Midbrain (tissue), 1 donor: ENCODE measurements at regions not wholly inside any gene's neighbourhood (a gene's known extent, or its start where the extent isn't known, plus 50 kb on each side); places are given as distances from the start of the nearest gene placed in this dataset.
"Not testable (repeated sequence)": the region's sequence is repeated elsewhere in the genome, so short reads cannot be mapped to it uniquely, and the experiment has no call there.

ENCODE experiments used
- DNase-seq: peaks from one replicate; lab custom pipeline; 2025; lab: John Stamatoyannopoulos, UW

- peak; percentile 45 for DNase-seq
These were observed 615.0 kb downstream of the C6orf118 start for GRCh38 chr6:164694386-164694785.

GRCh38 chr6:164693944-164694343 is 615.5 kb downstream of the C6orf118 start:
- peak; percentile 91 for DNase-seq

- DNase-seq: no peak
These were observed 616.5 kb downstream of the C6orf118 start for GRCh38 chr6:164692772-164693510.

GRCh38 chr6:164690702-164691500 is 618.5 kb downstream of the C6orf118 start:
- peak; percentile 17 for DNase-seq

GRCh38 chr6:164690241-164690640 is 619.2 kb downstream of the C6orf118 start:
- no peak for DNase-seq

GRCh38 chr6:164665328-164665727 is 644.1 kb downstream of the C6orf118 start:
- no peak for DNase-seq

- DNase-seq: no peak
These were observed 645.8 kb downstream of the C6orf118 start for GRCh38 chr6:164663634-164664033.

- no peak for DNase-seq
These were observed 647.7 kb downstream of the C6orf118 start for GRCh38 chr6:164661716-164662115.

- DNase-seq: no peak
These were observed 648.6 kb downstream of the C6orf118 start for GRCh38 chr6:164660781-164661180.

- DNase-seq: peak; percentile 15
These were observed 668.4 kb downstream of the C6orf118 start for GRCh38 chr6:164640956-164641355.

GRCh38 chr6:164628302-164628931 is 681.0 kb downstream of the C6orf118 start:
- no peak for DNase-seq

GRCh38 chr6:164616917-164617524 is 692.4 kb downstream of the C6orf118 start:
- no peak for DNase-seq

GRCh38 chr6:164612751-164613150 is 696.7 kb downstream of the C6orf118 start:
- DNase-seq: peak; percentile 4

- DNase-seq: not testable (repeated sequence)
These were observed 698.5 kb downstream of the C6orf118 start for GRCh38 chr6:164610859-164611258.

GRCh38 chr6:164602415-164602814 is 707.0 kb downstream of the C6orf118 start:
- not testable (repeated sequence) for DNase-seq

- DNase-seq: no peak
These were observed 727.8 kb downstream of the C6orf118 start for GRCh38 chr6:164581563-164581962.

- DNase-seq: no peak
These were observed 730.4 kb downstream of the C6orf118 start for GRCh38 chr6:164579035-164579434.

GRCh38 chr6:164578616-164579015 is 730.8 kb downstream of the C6orf118 start:
- no peak for DNase-seq

- DNase-seq: no peak
These were observed 738.6 kb downstream of the C6orf118 start for GRCh38 chr6:164570801-164571200.

GRCh38 chr6:164569509-164569908 is 739.9 kb downstream of the C6orf118 start:
- DNase-seq: no peak

GRCh38 chr6:164563924-164564323 is 745.5 kb downstream of the C6orf118 start:
- peak; percentile 52 for DNase-seq

GRCh38 chr6:164561656-164562055 is 747.7 kb downstream of the C6orf118 start:
- DNase-seq: no peak
